Endothelial cell of umbilical vein (primary cell): ENCODE measurements at regions not wholly inside any gene's neighbourhood (a gene's known extent, or its start where the extent isn't known, plus 50 kb on each side); places are given as distances from the start of the nearest gene placed in this dataset.

Source experiments
- BruUV-seq: library from RNA; stranded (reverse); fragments of 400-500 nt; replicated peaks from 2 replicates; lab custom pipeline; 2021; lab: Mats Ljungman, UMichigan
- CTCF ChIA-PET: fragments of 300-600, 350-600 bp; sonication (Branson Sonifier 250); formaldehyde crosslinking; loops from one replicate; lab custom pipeline; 2021; ENCODE audit warnings: antibody characterized with exemption, inconsistent platforms; lab: Charles Lee
- POLR2A ChIA-PET: fragments of 300-600, 350-600 bp; sonication (Branson Sonifier 250); formaldehyde crosslinking; loops from one replicate; lab custom pipeline; 2021; ENCODE audit warnings: antibody characterized with exemption, inconsistent platforms; lab: Charles Lee
- DNase-seq: peaks from one replicate; pipeline ENCODE4 v3.0.0-alpha.2; 2011; ENCODE audit warnings: low read depth, low spot score
- FAIRE-seq: peaks from 2 replicates; lab custom pipeline; 2011; peaks lifted over from hg19 to GRCh38; lab: Jason Lieb, UNC
- H2AFZ ChIP-seq: 2 replicates; pipeline ENCODE4 v1.6.0; 2012; ENCODE audit warnings: low read depth, low read length, control low read depth, inconsistent platforms
- H3K27ac ChIP-seq: 2 replicates; pipeline ENCODE4 v1.5.1; 2011; ENCODE audit warnings: low read depth, mild to moderate bottlenecking, control low read depth, low read length, moderate library complexity; ENCODE audit not compliant: insufficient read depth
- H3K27me3 ChIP-seq, 2 experiments: 2 replicates each; pipeline versions ENCODE4 v1.6.0 to v1.6.1; 2011; ENCODE audit warnings: low read length in 2 of 2, mixed read lengths in 1 of 2; ENCODE audit not compliant: control insufficient read depth in 2 of 2, insufficient read depth in 2 of 2
- H3K36me3 ChIP-seq, 2 experiments: 2 replicates in 1 of 2; 3 replicates in 1 of 2; pipeline ENCODE4 v1.5.1; 2011; ENCODE audit warnings: low read length in 2 of 2, mild to moderate bottlenecking in 1 of 2, moderate library complexity in 1 of 2; ENCODE audit not compliant: control insufficient read depth in 2 of 2, insufficient read depth in 2 of 2; ENCODE audit errors: extremely low read depth in 1 of 2
- H3K4me1 ChIP-seq: 3 replicates; pipeline ENCODE4 v1.5.1; 2011; ENCODE audit warnings: mild to moderate bottlenecking, low read length; ENCODE audit not compliant: control insufficient read depth, insufficient read depth; ENCODE audit errors: extremely low read depth
- H3K4me2 ChIP-seq: 2 replicates; pipeline ENCODE4 v1.6.1; 2011; ENCODE audit warnings: low read length, control low read depth, mixed read lengths; ENCODE audit not compliant: insufficient read depth
- H3K4me3 ChIP-seq, 3 experiments: fragments of 200-600 bp in 1 of 3; sonication (generic), shearing (Covaris generic) in 1 of 3; replicated peaks in 1 of 3; 2 replicates each; pipeline ENCODE4 v1.5.1; 2011 to 2016; ENCODE audit warnings: control low read depth in 3 of 3, low read length in 3 of 3, mild to moderate bottlenecking in 2 of 3, inconsistent platforms in 1 of 3, low read depth in 1 of 3, moderate library complexity in 1 of 3; ENCODE audit not compliant: insufficient read depth in 1 of 3
- H3K79me2 ChIP-seq: 2 replicates; pipeline ENCODE4 v1.6.0; 2012; ENCODE audit warnings: low read length, inconsistent platforms; ENCODE audit not compliant: control insufficient read depth, insufficient read depth
- H3K9ac ChIP-seq: replicated peaks from 2 replicates; pipeline ENCODE3; 2011; ENCODE audit warnings: low read length, control low read depth; ENCODE audit not compliant: insufficient read depth; ENCODE audit errors: extremely low read depth
- H3K9me1 ChIP-seq: replicated peaks from 3 replicates; pipeline ENCODE4 v1.6.0; 2011; ENCODE audit warnings: mild to moderate bottlenecking, low read length; ENCODE audit not compliant: control insufficient read depth, insufficient read depth; ENCODE audit errors: extremely low read depth
- H3K9me3 ChIP-seq: replicated peaks from 2 replicates; pipeline ENCODE4 v1.5.1; 2012; ENCODE audit warnings: low read length, inconsistent platforms; ENCODE audit not compliant: control insufficient read depth, insufficient read depth
- H4K20me1 ChIP-seq: replicated peaks from 2 replicates; pipeline ENCODE3; 2011; ENCODE audit warnings: mild to moderate bottlenecking, low read length; ENCODE audit not compliant: control insufficient read depth, insufficient read depth; ENCODE audit errors: extremely low read depth
- CTCF ChIP-seq, 2 donors: IDR thresholded peaks; 1 replicate in 1 of 2; 2 replicates in 1 of 2; pipeline ENCODE4 v1.5.1; 2011; ENCODE audit warnings: low read length in 2 of 2, mild to moderate bottlenecking in 2 of 2, moderate library complexity in 2 of 2, control low read depth in 1 of 2, inconsistent platforms in 1 of 2, low read depth in 1 of 2; ENCODE audit not compliant: insufficient read depth in 1 of 2; ENCODE audit errors: extremely low read depth in 1 of 2
- EZH2 ChIP-seq: IDR thresholded peaks from 2 replicates; pipeline ENCODE4 v1.6.1; 2012; ENCODE audit warnings: borderline replicate concordance, low read depth, mild to moderate bottlenecking, moderate library complexity, low read length, inconsistent platforms; ENCODE audit not compliant: severe bottlenecking
- FOS ChIP-seq: IDR thresholded peaks from 2 replicates; pipeline ENCODE4 v1.6.1; 2011; ENCODE audit warnings: mild to moderate bottlenecking, low read length, moderate library complexity, borderline replicate concordance; ENCODE audit not compliant: insufficient read depth
- GATA2 ChIP-seq: IDR thresholded peaks from 2 replicates; pipeline ENCODE4 v1.7.0; 2011; ENCODE audit warnings: low read depth, mild to moderate bottlenecking, moderate library complexity, mixed read lengths, low read length; ENCODE audit not compliant: insufficient read length, insufficient read depth
- JUN ChIP-seq: IDR thresholded peaks from 2 replicates; pipeline ENCODE4 v1.6.1; 2011; ENCODE audit warnings: borderline replicate concordance, low read depth; ENCODE audit not compliant: insufficient read length, insufficient read depth
- MAX ChIP-seq: IDR thresholded peaks from 2 replicates; pipeline ENCODE4 v1.6.1; 2011; ENCODE audit not compliant: insufficient read depth, insufficient read length
- MYC ChIP-seq: IDR thresholded peaks from one replicate; pipeline ENCODE4 v1.6.1; 2011; ENCODE audit warnings: mild to moderate bottlenecking, low read depth, low read length
- POLR2A ChIP-seq: IDR thresholded peaks from 2 replicates; pipeline ENCODE4 v1.6.1; 2012; ENCODE audit warnings: low read depth, mild to moderate bottlenecking, control low read depth, low read length
- POLR2AphosphoS5 ChIP-seq: IDR thresholded peaks from 2 replicates; pipeline ENCODE4 v1.6.1; 2012; ENCODE audit warnings: low read depth, mild to moderate bottlenecking, control low read depth, low read length, moderate library complexity; ENCODE audit not compliant: insufficient read depth
- dilution Hi-C: fragments of 300-500 bp; cut with MboI; formaldehyde crosslinking; loops from one replicate; pipeline ENCODE4 v1.15.0; 2019; ENCODE audit warnings: low sequenced_read_pairs; ENCODE audit not compliant: extremely low pct_ligation_motif_present
- intact Hi-C: fragments of 100-400 bp; cut with micrococcal nuclease; formaldehyde crosslinking; loops from one replicate; pipeline ENCODE4 v1.10.0; 2022

GRCh38 chr2:8544786-8545694, 136.8 kb upstream of the ID2 start:
- Histone ChIP-seq H3K4me3 (no peak overlapping the region), H3K27me3 (no peaks in the 10 kb centered on the region), H3K79me2 (no peaks in the 10 kb centered on the region), H2AFZ (no peak overlapping the region), H3K4me2 (no peak overlapping the region), H3K4me1 (no peaks in the 10 kb centered on the region), H4K20me1 (no peaks in the 10 kb centered on the region), H3K27ac (no peak overlapping the region), H3K9me3 (no peaks in the 10 kb centered on the region), H3K9me1 (no peaks in the 10 kb centered on the region), H3K36me3 (no peaks in the 10 kb centered on the region), H3K9ac (no peak overlapping the region)
- DNase-seq (no peak), FAIRE-seq (no peak)
- TF ChIP-seq MAX: no peak
- no peak for TF ChIP-seq POLR2A
- TF ChIP-seq GATA2: no peak
- no peak for TF ChIP-seq JUN
- TF ChIP-seq CTCF (IDR thresholded peaks at IDR 0.05; ENCODE audit: extremely low read depth in 1 of 2, insufficient read depth in 1 of 2, low read depth in 1 of 2, low read length in 2 of 2): no peak
- TF ChIP-seq MYC: no peak
- TF ChIP-seq POLR2AphosphoS5: no peak
- TF ChIP-seq EZH2: no peak
- no peak for TF ChIP-seq FOS
- BruUV-seq: no TSS peak
- ChIA-PET POLR2A (no interaction called here), CTCF (no interaction called here)
- dilution Hi-C loops: no loop called here
- intact Hi-C loops: no loop called here
